Central memory CD8-positive, alpha-beta T cell (primary cell): ENCODE measurements at regions not wholly inside any gene's neighbourhood (a gene's known extent, or its start where the extent isn't known, plus 50 kb on each side); places are given as distances from the start of the nearest gene placed in this dataset.

Experiments
- ATAC-seq: fragments of 150-1000 bp; cut with Tn5 transposase; replicated peaks from 2 replicates; pipeline ENCODE4 v1.10.0; 2022; ENCODE audit warnings: mild to moderate bottlenecking, moderate FRiP score, moderate number of reproducible peaks; ENCODE audit not compliant: poor library complexity, severe bottlenecking; ENCODE audit errors: extremely low read depth
- DNase-seq, 2 donors: peaks; one replicate each; pipeline ENCODE4 v3.0.0; 2021; ENCODE audit warnings: low spot score in 2 of 2
- H3K27ac Mint-ChIP-seq: one replicate; pipeline ENCODE4 v1.8.0; 2022; ENCODE audit warnings: low read depth, mild to moderate bottlenecking, moderate library complexity, mixed read lengths
- H3K27me3 Mint-ChIP-seq: one replicate; pipeline ENCODE4 v1.8.0; 2022; ENCODE audit warnings: mixed read lengths
- H3K36me3 Mint-ChIP-seq: one replicate; pipeline ENCODE4 v1.8.0; 2022; ENCODE audit warnings: mild to moderate bottlenecking, moderate library complexity, mixed read lengths; ENCODE audit not compliant: insufficient read depth
- H3K4me1 Mint-ChIP-seq: one replicate; pipeline ENCODE4 v1.8.0; 2022; ENCODE audit warnings: mixed read lengths
- H3K4me3 Mint-ChIP-seq: one replicate; pipeline ENCODE4 v1.8.0; 2022; ENCODE audit warnings: mild to moderate bottlenecking, moderate library complexity, mixed read lengths
- H3K9me3 Mint-ChIP-seq: one replicate; pipeline ENCODE4 v1.8.0; 2022; ENCODE audit warnings: mixed read lengths

- Mint-ChIP-seq H3K27ac (no peak overlapping the region), H3K9me3 (no peaks in the 10 kb centered on the region), H3K27me3 (peaks cover under 1% of the 10 kb centered on the region), H3K4me1 (peaks cover 58% of the 10 kb centered on the region), H3K36me3 (no peaks in the 10 kb centered on the region), H3K4me3 (no peak overlapping the region)
- ATAC-seq (no peak), DNase-seq (no peak)
These were observed 300.2 kb downstream of the LPIN1 start for GRCh38 chr2:12046641-12047040.

- H3K4me3 Mint-ChIP-seq, result no peak overlapping the region
- H3K27me3 Mint-ChIP-seq, result no peaks in the 10 kb centered on the region
- no peak for DNase-seq
- no peak for ATAC-seq
- peaks cover 49% of the 10 kb centered on the region for H3K4me1 Mint-ChIP-seq
- no peaks in the 10 kb centered on the region for H3K9me3 Mint-ChIP-seq
- H3K36me3 Mint-ChIP-seq, result no peaks in the 10 kb centered on the region
- H3K27ac Mint-ChIP-seq, result no peak overlapping the region
These were observed 301.3 kb downstream of the LPIN1 start for GRCh38 chr2:12047761-12048160.

- ATAC-seq (no peak), DNase-seq (no peak)
- Mint-ChIP-seq H3K27me3 (no peaks in the 10 kb centered on the region), H3K4me3 (no peak overlapping the region), H3K9me3 (peaks cover 1% of the 10 kb centered on the region), H3K27ac (no peak overlapping the region), H3K36me3 (no peaks in the 10 kb centered on the region), H3K4me1 (peaks cover 41% of the 10 kb centered on the region)
These were observed 302.1 kb downstream of the LPIN1 start for GRCh38 chr2:12048550-12048949.

GRCh38 chr2:12050396-12050795, 304.0 kb downstream of the LPIN1 start:
- H3K4me1 Mint-ChIP-seq, result peaks cover 31% of the 10 kb centered on the region
- H3K27me3 Mint-ChIP-seq, result no peaks in the 10 kb centered on the region
- no peak for ATAC-seq
- H3K4me3 Mint-ChIP-seq, result no peak overlapping the region
- peaks cover 6% of the 10 kb centered on the region for H3K9me3 Mint-ChIP-seq
- no peak overlapping the region for H3K27ac Mint-ChIP-seq
- H3K36me3 Mint-ChIP-seq, result no peaks in the 10 kb centered on the region
- no peak for DNase-seq

GRCh38 chr2:12051831-12052230, 305.4 kb downstream of the LPIN1 start:
- no peak for ATAC-seq
- no peak overlapping the region for H3K4me3 Mint-ChIP-seq
- H3K27me3 Mint-ChIP-seq, result no peaks in the 10 kb centered on the region
- H3K27ac Mint-ChIP-seq, result no peak overlapping the region
- H3K4me1 Mint-ChIP-seq, result peaks cover 35% of the 10 kb centered on the region
- H3K36me3 Mint-ChIP-seq, result no peaks in the 10 kb centered on the region
- H3K9me3 Mint-ChIP-seq, result peaks cover 6% of the 10 kb centered on the region
- no peak for DNase-seq

GRCh38 chr2:12052796-12053195, 306.4 kb downstream of the LPIN1 start:
- no peak overlapping the region for H3K4me3 Mint-ChIP-seq
- H3K36me3 Mint-ChIP-seq, result no peaks in the 10 kb centered on the region
- DNase-seq (no peak), ATAC-seq (no peak)
- H3K27me3 Mint-ChIP-seq, result no peaks in the 10 kb centered on the region
- peaks cover 39% of the 10 kb centered on the region for H3K4me1 Mint-ChIP-seq
- H3K27ac Mint-ChIP-seq, result no peak overlapping the region
- H3K9me3 Mint-ChIP-seq, result peaks cover 6% of the 10 kb centered on the region

GRCh38 chr2:12054956-12055618, 308.7 kb downstream of the LPIN1 start:
- Mint-ChIP-seq H3K27me3 (no peaks in the 10 kb centered on the region), H3K9me3 (peaks cover 6% of the 10 kb centered on the region), H3K4me3 (no peak overlapping the region), H3K4me1 (peaks cover 48% of the 10 kb centered on the region), H3K36me3 (no peaks in the 10 kb centered on the region), H3K27ac (no peak overlapping the region)
- DNase-seq, result no peak
- ATAC-seq, result no peak

- peak; percentile 21 for DNase-seq
- H3K36me3 Mint-ChIP-seq, result no peaks in the 10 kb centered on the region
- peak; percentile 81 for ATAC-seq
- peak overlapping the region; percentile 29 for H3K4me3 Mint-ChIP-seq
- peaks cover 6% of the 10 kb centered on the region for H3K9me3 Mint-ChIP-seq
- H3K4me1 Mint-ChIP-seq, result peaks cover 56% of the 10 kb centered on the region
- peaks cover 8% of the 10 kb centered on the region for H3K27me3 Mint-ChIP-seq
- H3K27ac Mint-ChIP-seq, result peak overlapping the region; percentile 31
These were observed 311.2 kb downstream of the LPIN1 start for GRCh38 chr2:12057436-12058166.

- Mint-ChIP-seq H3K4me3 (no peak overlapping the region), H3K36me3 (no peaks in the 10 kb centered on the region), H3K27me3 (peaks cover 8% of the 10 kb centered on the region), H3K9me3 (no peaks in the 10 kb centered on the region), H3K4me1 (peaks cover 69% of the 10 kb centered on the region), H3K27ac (no peak overlapping the region)
- ATAC-seq (no peak), DNase-seq (no peak)
These were observed 313.4 kb downstream of the LPIN1 start for GRCh38 chr2:12059616-12060441.

- Mint-ChIP-seq H3K36me3 (no peaks in the 10 kb centered on the region), H3K9me3 (peaks cover 5% of the 10 kb centered on the region), H3K27me3 (peaks cover 8% of the 10 kb centered on the region), H3K4me3 (no peak overlapping the region), H3K4me1 (peaks cover 73% of the 10 kb centered on the region), H3K27ac (no peak overlapping the region)
- ATAC-seq, result no peak
- no peak for DNase-seq
These were observed 314.5 kb downstream of the LPIN1 start for GRCh38 chr2:12060886-12061285.

GRCh38 chr2:12061286-12062052, 315.0 kb downstream of the LPIN1 start:
- peaks cover 8% of the 10 kb centered on the region for H3K27me3 Mint-ChIP-seq
- DNase-seq (no peak), ATAC-seq (no peak)
- peaks cover 5% of the 10 kb centered on the region for H3K9me3 Mint-ChIP-seq
- no peaks in the 10 kb centered on the region for H3K36me3 Mint-ChIP-seq
- peaks cover 75% of the 10 kb centered on the region for H3K4me1 Mint-ChIP-seq
- no peak overlapping the region for H3K4me3 Mint-ChIP-seq
- H3K27ac Mint-ChIP-seq, result no peak overlapping the region

GRCh38 chr2:12062053-12062395, 315.6 kb downstream of the LPIN1 start:
- H3K9me3 Mint-ChIP-seq, result peaks cover 5% of the 10 kb centered on the region
- no peak overlapping the region for H3K4me3 Mint-ChIP-seq
- H3K4me1 Mint-ChIP-seq, result peaks cover 73% of the 10 kb centered on the region
- no peak for ATAC-seq
- no peaks in the 10 kb centered on the region for H3K36me3 Mint-ChIP-seq
- DNase-seq, result no peak
- peaks cover 8% of the 10 kb centered on the region for H3K27me3 Mint-ChIP-seq
- no peak overlapping the region for H3K27ac Mint-ChIP-seq
